ENCODE measurements at regions not wholly inside any gene's neighbourhood (a gene's known extent, or its start where the extent isn't known, plus 50 kb on each side); places are given as distances from the start of the nearest gene placed in this dataset.
"Not testable (repeated sequence)": the region's sequence is repeated elsewhere in the genome, so short reads cannot be mapped to it uniquely, and the experiment has no call there.

GRCh38 chr1:30219675-30220074 is 503.7 kb downstream of the MATN1 start:
- TF ChIP-seq POLR2A (IDR thresholded peaks at IDR 0.05; ENCODE audit: low read depth, low read length) (no peak), POLR2AphosphoS5 (IDR thresholded peaks at IDR 0.05; ENCODE audit: low read depth, low read length) (no peak), SPI1 (IDR thresholded peaks at IDR 0.05; ENCODE audit: low read depth, low read length) (no peak), PAX5 (IDR thresholded peaks at IDR 0.05; ENCODE audit: insufficient read depth, low read length, severe bottlenecking) (no peak), POU2F2 (IDR thresholded peaks at IDR 0.05; ENCODE audit: low read depth, low read length) (no peak), TAF1 (IDR thresholded peaks at IDR 0.05; ENCODE audit: low read depth, low read length) (no peak)
- DNase-seq (ENCODE audit: insufficient read length, low spot score): no peak
- FAIRE-seq: no peak

DNA sequence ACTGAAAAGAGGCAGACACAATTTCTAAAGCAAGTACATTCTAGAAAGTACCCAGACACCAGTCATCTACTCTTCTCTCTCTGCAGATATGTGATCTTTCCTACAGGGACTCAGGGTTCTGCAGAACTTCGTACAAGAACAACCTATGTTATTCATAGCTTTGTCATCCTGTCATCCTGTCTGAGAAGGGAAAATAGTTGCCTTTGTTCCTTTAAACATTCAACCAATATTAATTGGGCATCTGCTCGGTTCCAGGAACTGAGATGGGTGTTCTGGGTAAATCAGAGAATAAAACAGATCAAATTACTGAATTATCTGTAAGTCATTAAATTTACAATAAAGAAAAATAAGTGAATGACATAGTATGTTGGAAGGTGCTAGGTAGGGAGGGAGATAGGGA is 504.9 kb downstream of the MATN1 start:
- FAIRE-seq: no peak

DNA sequence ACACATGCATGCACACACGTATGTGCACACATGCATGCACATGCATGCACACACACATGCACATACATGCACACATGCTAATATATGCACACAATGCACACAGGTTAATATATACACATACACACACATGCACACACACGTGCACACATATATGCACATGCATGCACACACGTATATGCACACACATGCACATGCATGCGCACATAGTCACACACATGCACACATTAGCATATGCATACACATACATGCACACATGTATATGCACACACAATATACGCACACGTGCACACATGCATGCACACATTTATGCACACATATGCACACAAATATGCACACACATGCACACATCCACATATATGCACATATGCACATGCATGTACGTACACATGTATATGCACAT is 506.8 kb downstream of the MATN1 start:
- peak; percentile 64 for FAIRE-seq
- no peak for DNase-seq (ENCODE audit: insufficient read length, low spot score)
- no peak for TF ChIP-seq PAX5 (IDR thresholded peaks at IDR 0.05; ENCODE audit: insufficient read depth, low read length, severe bottlenecking)
- TF ChIP-seq SPI1 (IDR thresholded peaks at IDR 0.05; ENCODE audit: low read depth, low read length): no peak
- no peak for TF ChIP-seq POU2F2 (IDR thresholded peaks at IDR 0.05; ENCODE audit: low read depth, low read length)
- TF ChIP-seq TAF1 (IDR thresholded peaks at IDR 0.05; ENCODE audit: low read depth, low read length): no peak

More for the DNA sequence above, 504.9 kb downstream of the MATN1 start:
- no peak for TF ChIP-seq PAX5 (IDR thresholded peaks at IDR 0.05; ENCODE audit: insufficient read depth, low read length, severe bottlenecking)
- TF ChIP-seq POU2F2 (IDR thresholded peaks at IDR 0.05; ENCODE audit: low read depth, low read length): no peak
- TF ChIP-seq TAF1 (IDR thresholded peaks at IDR 0.05; ENCODE audit: low read depth, low read length): no peak
- TF ChIP-seq POLR2AphosphoS5 (IDR thresholded peaks at IDR 0.05; ENCODE audit: low read depth, low read length): no peak
- TF ChIP-seq POLR2A (IDR thresholded peaks at IDR 0.05; ENCODE audit: low read depth, low read length): no peak
- no peak for TF ChIP-seq SPI1 (IDR thresholded peaks at IDR 0.05; ENCODE audit: low read depth, low read length)
- no peak for DNase-seq (ENCODE audit: insufficient read length, low spot score)

- FAIRE-seq (no peak), DNase-seq (ENCODE audit: insufficient read length, low spot score) (no peak)
- TF ChIP-seq POU2F2 (IDR thresholded peaks at IDR 0.05; ENCODE audit: low read depth, low read length) (no peak), POLR2A (IDR thresholded peaks at IDR 0.05; ENCODE audit: low read depth, low read length) (no peak), TAF1 (IDR thresholded peaks at IDR 0.05; ENCODE audit: low read depth, low read length) (no peak), SPI1 (IDR thresholded peaks at IDR 0.05; ENCODE audit: low read depth, low read length) (no peak), POLR2AphosphoS5 (IDR thresholded peaks at IDR 0.05; ENCODE audit: low read depth, low read length) (no peak), PAX5 (IDR thresholded peaks at IDR 0.05; ENCODE audit: insufficient read depth, low read length, severe bottlenecking) (no peak)
Observed at GRCh38 chr1:30213936-30214335, 509.4 kb downstream of the MATN1 start.

GRCh38 chr1:30207962-30208361 is 515.4 kb downstream of the MATN1 start:
- not testable (repeated sequence) for DNase-seq (ENCODE audit: insufficient read length, low spot score); FAIRE-seq

- not testable (repeated sequence) for DNase-seq (ENCODE audit: insufficient read length, low spot score); FAIRE-seq
Observed at GRCh38 chr1:30206631-30207030, 516.8 kb downstream of the MATN1 start.

DNA sequence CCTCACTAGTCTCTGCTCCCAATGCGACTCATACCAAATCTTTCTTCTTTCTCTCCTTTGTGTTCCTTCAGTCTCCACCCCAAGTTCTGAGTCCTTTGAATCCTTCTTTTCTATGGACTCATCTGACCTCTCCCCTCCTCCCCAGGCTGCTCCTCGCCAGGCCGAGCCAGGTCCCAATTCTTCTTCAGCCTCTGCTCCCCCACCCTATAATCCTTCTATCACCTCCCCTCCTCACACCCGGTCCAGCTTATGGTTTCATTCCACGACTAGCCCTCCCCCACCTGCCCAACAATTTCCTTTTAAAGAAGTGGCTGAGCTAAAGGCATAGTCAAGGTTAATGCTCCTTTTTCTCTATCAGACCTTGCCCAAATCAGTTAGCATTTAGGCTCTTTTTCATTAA is 518.5 kb downstream of the MATN1 start:
- not testable (repeated sequence) for FAIRE-seq; DNase-seq (ENCODE audit: insufficient read length, low spot score)

DNA sequence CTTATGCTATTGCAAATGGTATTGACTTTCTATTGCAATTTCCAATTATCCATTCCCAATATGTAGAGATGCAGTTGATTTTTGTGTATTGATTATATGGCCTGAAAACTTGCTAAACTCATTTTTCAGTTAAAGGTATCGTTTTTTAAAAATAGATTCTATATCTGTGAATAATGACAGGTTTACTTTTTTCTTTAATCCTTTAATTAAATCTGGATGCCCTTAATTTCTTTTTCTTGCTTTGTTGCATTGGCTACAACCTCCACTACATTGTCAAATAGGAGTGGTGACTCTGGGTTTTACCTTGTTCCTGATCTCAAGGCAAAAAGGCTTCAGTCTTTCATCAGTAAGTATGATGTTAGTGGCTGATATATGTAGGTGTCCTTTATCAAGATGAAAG is 522.4 kb downstream of the MATN1 start:
- DNase-seq (ENCODE audit: insufficient read length, low spot score) (no peak), FAIRE-seq (no peak)
- TF ChIP-seq SPI1 (IDR thresholded peaks at IDR 0.05; ENCODE audit: low read depth, low read length) (no peak), PAX5 (IDR thresholded peaks at IDR 0.05; ENCODE audit: insufficient read depth, low read length, severe bottlenecking) (no peak), POU2F2 (IDR thresholded peaks at IDR 0.05; ENCODE audit: low read depth, low read length) (no peak), POLR2AphosphoS5 (IDR thresholded peaks at IDR 0.05; ENCODE audit: low read depth, low read length) (no peak), TAF1 (IDR thresholded peaks at IDR 0.05; ENCODE audit: low read depth, low read length) (no peak), POLR2A (IDR thresholded peaks at IDR 0.05; ENCODE audit: low read depth, low read length) (no peak)

DNA sequence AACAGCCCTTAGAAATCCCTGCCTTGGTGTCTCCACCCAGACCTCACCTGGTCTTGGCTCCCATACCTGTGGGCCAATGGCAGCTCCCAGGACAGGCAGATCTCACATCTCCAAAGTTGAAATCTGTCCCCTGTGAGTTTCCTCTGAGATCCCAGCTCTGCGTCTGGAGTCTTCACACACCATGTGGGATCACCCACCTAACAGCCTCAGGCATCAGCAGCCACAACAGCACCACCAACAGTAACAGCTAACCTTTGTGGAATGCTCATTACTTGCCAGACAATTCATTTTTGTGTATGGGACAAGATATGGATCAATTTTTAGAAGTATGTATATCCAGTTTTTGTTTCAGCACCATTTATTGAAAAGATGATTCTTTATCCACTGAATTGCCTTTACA is 523.2 kb downstream of the MATN1 start:
- no peak for FAIRE-seq

GRCh38 chr1:30199563-30199962 is 523.8 kb downstream of the MATN1 start:
- TF ChIP-seq PAX5 (IDR thresholded peaks at IDR 0.05; ENCODE audit: insufficient read depth, low read length, severe bottlenecking) (no peak), SPI1 (IDR thresholded peaks at IDR 0.05; ENCODE audit: low read depth, low read length) (no peak), POLR2A (IDR thresholded peaks at IDR 0.05; ENCODE audit: low read depth, low read length) (no peak), POU2F2 (IDR thresholded peaks at IDR 0.05; ENCODE audit: low read depth, low read length) (no peak), POLR2AphosphoS5 (IDR thresholded peaks at IDR 0.05; ENCODE audit: low read depth, low read length) (no peak), TAF1 (IDR thresholded peaks at IDR 0.05; ENCODE audit: low read depth, low read length) (no peak)
- no peak for FAIRE-seq
- no peak for DNase-seq (ENCODE audit: insufficient read length, low spot score)

More for the DNA sequence above, 523.2 kb downstream of the MATN1 start:
- no peak for DNase-seq (ENCODE audit: insufficient read length, low spot score)
- TF ChIP-seq SPI1 (IDR thresholded peaks at IDR 0.05; ENCODE audit: low read depth, low read length): no peak
- TF ChIP-seq POU2F2 (IDR thresholded peaks at IDR 0.05; ENCODE audit: low read depth, low read length): no peak
- no peak for TF ChIP-seq TAF1 (IDR thresholded peaks at IDR 0.05; ENCODE audit: low read depth, low read length)
- TF ChIP-seq PAX5 (IDR thresholded peaks at IDR 0.05; ENCODE audit: insufficient read depth, low read length, severe bottlenecking): no peak
- TF ChIP-seq POLR2AphosphoS5 (IDR thresholded peaks at IDR 0.05; ENCODE audit: low read depth, low read length): no peak
- no peak for TF ChIP-seq POLR2A (IDR thresholded peaks at IDR 0.05; ENCODE audit: low read depth, low read length)

DNA sequence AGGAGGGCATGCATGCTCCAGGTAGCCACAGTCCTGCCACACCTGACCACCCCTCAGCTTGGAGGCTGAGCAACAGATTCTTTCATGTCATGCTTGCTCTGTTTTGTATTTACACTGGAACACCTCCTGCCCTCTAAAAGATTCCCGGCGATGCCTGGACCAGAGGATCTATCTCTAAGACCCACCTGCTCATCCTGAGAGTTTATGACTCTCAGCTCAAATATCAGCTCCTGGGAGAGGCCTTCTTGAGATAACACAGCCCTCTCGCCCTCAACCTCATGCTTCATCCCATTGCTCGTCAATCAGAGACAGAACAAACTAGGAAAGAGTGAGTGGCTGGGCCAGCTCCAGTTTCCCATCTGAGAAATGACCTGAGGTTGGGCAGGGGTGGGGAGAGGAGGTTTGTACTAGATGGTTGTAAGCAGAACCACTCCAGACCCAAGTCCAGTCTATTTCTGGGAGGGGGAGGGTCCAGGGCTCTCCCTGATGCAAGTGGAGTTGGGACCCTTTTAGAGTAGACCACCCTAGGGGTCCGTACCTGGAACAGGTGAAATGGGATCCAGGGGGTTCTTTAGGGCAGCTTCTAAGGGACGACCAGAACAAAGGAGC is 524.5 kb downstream of the MATN1 start:
- DNase-seq (ENCODE audit: insufficient read length, low spot score) (no peak), FAIRE-seq (no peak)
- TF ChIP-seq POLR2AphosphoS5 (IDR thresholded peaks at IDR 0.05; ENCODE audit: low read depth, low read length): no peak
- TF ChIP-seq PAX5 (IDR thresholded peaks at IDR 0.05; ENCODE audit: insufficient read depth, low read length, severe bottlenecking): no peak
- no peak for TF ChIP-seq TAF1 (IDR thresholded peaks at IDR 0.05; ENCODE audit: low read depth, low read length)
- no peak for TF ChIP-seq POU2F2 (IDR thresholded peaks at IDR 0.05; ENCODE audit: low read depth, low read length)
- no peak for TF ChIP-seq POLR2A (IDR thresholded peaks at IDR 0.05; ENCODE audit: low read depth, low read length)
- TF ChIP-seq SPI1 (IDR thresholded peaks at IDR 0.05; ENCODE audit: low read depth, low read length): no peak
